ENCODE measurements at regions not wholly inside any gene's neighbourhood (a gene's known extent, or its start where the extent isn't known, plus 50 kb on each side); places are given as distances from the start of the nearest gene placed in this dataset.
"Not testable (repeated sequence)": the region's sequence is repeated elsewhere in the genome, so short reads cannot be mapped to it uniquely, and the experiment has no call there.

GRCh38 chr1:114263343-114263742 lies 109.7 kb upstream of the SYT6 start:
- no peak for DNase-seq (ENCODE audit: low read depth)

GRCh38 chr1:114262337-114262736 lies 108.7 kb upstream of the SYT6 start:
- DNase-seq (ENCODE audit: low read depth): no peak

DNA sequence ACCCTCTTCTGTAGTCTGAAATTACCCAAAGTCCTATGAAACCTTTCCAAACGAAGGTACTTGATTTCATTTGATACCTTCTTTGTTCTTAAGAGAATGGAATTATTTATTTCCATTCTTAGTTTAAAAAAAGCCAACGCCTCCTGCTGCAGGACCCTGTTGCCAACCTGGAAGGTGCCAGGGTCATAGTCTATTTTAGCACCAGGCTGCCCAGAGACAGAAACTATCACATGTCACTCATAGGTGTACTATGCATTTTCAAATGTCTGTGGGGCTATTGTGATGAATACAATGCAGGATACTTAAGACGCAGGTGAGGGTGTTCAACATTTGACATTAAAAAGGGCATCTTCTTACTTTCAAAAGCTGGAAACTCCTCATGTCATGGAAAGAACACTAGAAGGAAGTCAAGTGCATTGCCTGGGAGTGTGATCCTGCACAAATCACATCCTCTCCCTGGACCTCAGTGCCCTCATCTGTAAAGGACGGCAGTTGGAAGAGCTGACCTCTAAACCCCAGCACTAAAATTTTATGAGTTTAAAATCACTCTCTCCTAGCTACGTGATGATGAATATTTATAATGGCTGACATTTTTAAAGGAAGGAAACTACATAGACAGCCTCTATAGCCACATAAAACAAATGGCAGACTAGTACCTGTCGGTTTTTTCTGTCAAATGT lies 107.3 kb upstream of the SYT6 start:
- no peak for DNase-seq (ENCODE audit: low read depth)

- DNase-seq (ENCODE audit: low read depth): no peak
Observed at GRCh38 chr1:114259511-114260160, 106.0 kb upstream of the SYT6 start.

- no peak for DNase-seq (ENCODE audit: low read depth)
Observed at GRCh38 chr1:114258633-114259032, 105.0 kb upstream of the SYT6 start.

DNA sequence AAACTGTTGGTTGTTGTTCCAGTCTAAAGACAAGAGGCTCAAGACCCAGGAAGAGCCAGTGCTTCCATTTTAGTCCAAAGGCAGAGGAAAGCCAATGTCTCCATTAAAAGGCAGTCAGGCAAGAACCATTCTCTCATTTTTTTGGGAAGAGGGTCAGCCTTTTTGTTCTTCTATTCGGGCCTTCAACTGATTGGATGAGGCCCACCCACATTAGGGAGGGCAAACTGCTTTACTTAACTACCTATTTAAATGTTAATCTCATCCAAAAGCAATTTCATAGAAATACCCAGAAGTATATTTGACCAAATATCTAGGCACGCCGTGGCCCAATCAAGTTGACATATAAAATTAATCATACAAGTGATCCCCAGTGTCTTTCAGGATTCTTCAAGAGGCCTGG lies 104.4 kb upstream of the SYT6 start:
- no peak for DNase-seq (ENCODE audit: low read depth)

- DNase-seq (ENCODE audit: low read depth): no peak
Observed at GRCh38 chr1:114257554-114257953, 103.9 kb upstream of the SYT6 start.

GRCh38 chr1:114253900-114254299 lies 100.2 kb upstream of the SYT6 start:
- DNase-seq (ENCODE audit: low read depth): no peak

GRCh38 chr1:114251573-114251939 lies 97.9 kb upstream of the SYT6 start:
- no peak for DNase-seq (ENCODE audit: low read depth)

DNA sequence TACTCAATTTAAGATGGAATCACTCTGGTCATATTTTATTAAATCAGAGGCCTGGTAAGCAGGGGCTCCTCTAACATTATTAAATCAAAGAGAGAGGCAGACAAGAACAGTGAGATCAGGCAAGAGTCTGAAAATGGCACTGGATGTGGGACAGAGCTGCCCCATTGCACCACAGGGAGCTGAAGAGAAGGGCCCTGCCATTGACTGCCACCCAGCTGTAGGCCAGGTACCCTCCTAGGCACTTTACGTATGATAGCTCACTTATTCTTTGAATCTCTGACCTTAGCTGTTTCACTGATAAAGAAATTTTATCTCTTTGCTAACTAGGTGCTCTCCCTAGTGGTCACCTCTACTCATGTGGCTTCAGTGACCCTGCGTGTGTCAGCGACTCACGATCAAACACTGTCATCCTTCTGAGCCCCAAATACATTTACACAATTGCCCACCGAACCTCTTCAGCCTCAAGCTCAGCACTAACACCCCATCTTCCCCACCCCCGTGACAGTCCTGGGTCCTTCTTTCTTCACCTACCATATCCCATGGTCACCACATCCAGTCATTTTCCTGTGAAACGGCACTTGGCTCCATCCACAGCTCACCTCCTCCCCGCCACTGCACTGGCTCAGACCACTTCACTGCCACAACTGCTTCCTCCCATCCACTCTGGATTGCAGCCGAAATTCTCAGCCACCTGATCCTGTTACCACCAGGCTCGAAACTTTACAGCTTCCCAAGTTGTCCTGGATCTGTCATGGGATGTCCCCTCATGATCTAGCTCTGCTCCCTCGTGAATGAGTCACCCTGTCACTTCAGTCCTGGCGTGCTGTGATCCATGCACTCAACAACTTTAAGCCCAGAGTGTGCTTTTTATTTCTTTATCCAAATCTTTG lies 97.3 kb upstream of the SYT6 start:
- no peak for DNase-seq (ENCODE audit: low read depth)

GRCh38 chr1:114249691-114250090 lies 96.0 kb upstream of the SYT6 start:
- no peak for DNase-seq (ENCODE audit: low read depth)

DNA sequence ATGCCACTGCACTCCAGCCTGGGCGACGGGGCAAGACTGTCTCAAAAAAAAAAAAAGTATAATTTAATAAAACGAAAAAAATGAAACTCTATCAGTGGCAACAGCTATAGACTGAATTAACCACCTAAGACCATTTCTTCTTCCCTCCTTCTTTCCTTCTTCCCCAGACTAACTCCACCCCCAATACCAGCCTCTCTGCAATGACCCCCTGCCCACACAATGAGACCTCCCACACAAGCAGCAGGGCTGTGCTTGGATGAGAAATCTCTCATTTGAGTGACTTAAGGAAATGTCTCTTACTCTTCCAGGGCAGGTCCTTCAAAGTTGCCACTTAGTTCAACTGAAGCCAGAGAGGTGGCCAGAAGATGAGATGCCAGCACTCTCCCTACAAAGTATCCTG lies 94.5 kb upstream of the SYT6 start:
- no peak for DNase-seq (ENCODE audit: low read depth)

- not testable (repeated sequence) for DNase-seq (ENCODE audit: low read depth)
Observed at GRCh38 chr1:114242531-114243210, 89.0 kb upstream of the SYT6 start.

DNA sequence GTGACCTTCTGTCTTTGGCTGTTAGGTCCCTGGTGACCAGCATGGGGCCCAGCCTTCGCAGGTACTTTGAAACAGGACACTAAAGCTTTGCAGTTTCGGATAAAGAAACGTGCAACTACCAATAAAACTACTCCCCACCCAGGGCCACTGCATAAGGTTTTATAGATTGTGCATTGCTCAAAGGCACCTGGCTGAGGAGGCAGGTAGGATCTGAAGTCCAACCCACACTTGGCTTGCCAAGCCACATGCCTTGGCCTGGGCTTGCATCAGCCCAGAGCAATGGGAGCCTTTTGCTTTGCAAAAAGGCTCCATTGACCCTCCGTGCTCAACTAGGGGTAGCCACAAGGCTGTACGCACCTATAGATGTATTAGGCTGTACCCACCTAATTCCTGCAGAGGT lies 84.4 kb upstream of the SYT6 start:
- no peak for DNase-seq (ENCODE audit: low read depth)

GRCh38 chr1:114236517-114236916 lies 82.8 kb upstream of the SYT6 start:
- DNase-seq (ENCODE audit: low read depth): no peak

- DNase-seq (ENCODE audit: low read depth): no peak
Observed at GRCh38 chr1:114235960-114236359, 82.3 kb upstream of the SYT6 start.

- no peak for DNase-seq (ENCODE audit: low read depth)
Observed at GRCh38 chr1:114235281-114235680, 81.6 kb upstream of the SYT6 start.

- no peak for DNase-seq (ENCODE audit: low read depth)
Observed at GRCh38 chr1:114234408-114235124, 80.9 kb upstream of the SYT6 start.

DNA sequence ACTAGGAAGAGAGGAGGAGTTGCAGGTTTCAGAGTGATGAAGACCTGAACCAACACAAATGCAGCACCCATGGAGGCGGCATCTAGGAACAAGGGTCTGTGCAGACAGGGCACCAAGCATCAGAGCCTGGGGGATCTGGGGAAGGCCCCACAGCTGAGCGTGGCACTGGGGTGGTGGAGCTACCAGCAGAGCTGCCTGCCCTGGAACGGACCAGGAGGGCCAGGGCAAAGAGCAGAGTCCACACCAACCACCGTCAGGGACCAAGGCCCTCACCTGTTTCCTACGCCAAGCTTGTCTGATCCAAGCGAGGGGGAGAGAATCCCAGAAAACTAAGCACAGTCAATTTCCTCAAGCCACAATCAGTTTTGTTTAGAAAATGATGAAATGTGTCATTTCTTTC lies 79.0 kb upstream of the SYT6 start:
- no peak for DNase-seq (ENCODE audit: low read depth)

- no peak for DNase-seq (ENCODE audit: low read depth)
Observed at GRCh38 chr1:114231301-114231700, 77.6 kb upstream of the SYT6 start.

GRCh38 chr1:114229368-114229767 lies 75.7 kb upstream of the SYT6 start:
- no peak for DNase-seq (ENCODE audit: low read depth)

DNA sequence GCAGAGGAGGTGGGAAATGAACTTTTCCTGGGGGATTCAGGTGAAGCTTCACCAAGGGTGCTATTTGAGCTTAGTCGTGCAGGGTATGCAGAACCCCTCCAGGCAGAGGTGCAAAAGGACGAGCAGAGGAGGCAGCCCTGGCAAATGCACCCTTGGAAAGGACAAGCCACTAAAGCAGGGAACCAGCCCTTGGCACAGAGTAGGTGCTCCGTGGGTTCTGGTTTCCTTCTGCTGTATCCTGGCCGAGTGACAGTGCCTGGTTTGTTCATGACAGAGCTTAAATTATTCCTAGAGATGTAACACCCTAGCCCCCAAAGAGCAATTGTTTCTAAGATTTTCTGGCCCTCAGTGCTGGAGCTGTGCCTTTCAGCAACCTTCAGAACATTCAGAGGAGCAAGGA lies 73.4 kb upstream of the SYT6 start:
- no peak for DNase-seq (ENCODE audit: low read depth)

All from stimulated activated CD8-positive, alpha-beta memory T cell treated with anti-CD3 and anti-CD28 coated beads, Interleukin-15, amount 100 ng/mL, for 24 hours (primary cell).